ENCODE measurements at regions not wholly inside any gene's neighbourhood (a gene's known extent, or its start where the extent isn't known, plus 50 kb on each side); places are given as distances from the start of the nearest gene placed in this dataset.

DNA sequence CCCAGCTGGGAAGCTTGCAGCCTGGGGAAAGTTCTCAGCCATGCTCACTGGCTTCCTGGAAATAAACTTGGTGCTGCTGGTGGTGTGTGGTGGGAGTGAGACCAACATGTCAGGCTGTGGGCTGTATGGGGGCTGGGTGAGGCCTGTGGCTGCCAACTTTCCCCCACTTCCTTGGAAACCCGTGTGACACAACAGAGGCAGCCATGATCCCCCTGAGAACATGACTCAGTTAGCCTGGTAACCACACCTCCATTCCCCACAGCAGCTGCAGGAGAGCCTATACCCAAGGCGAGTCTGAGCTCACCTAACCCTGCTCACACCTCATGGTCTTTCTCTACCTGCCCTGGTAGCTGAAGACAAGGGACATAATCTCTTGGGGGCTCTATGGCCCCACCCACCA, 72.7 kb upstream of the RGMB start:
- no peak for ATAC-seq
- H3K27ac ChIP-seq, result no peak overlapping the region

DNA sequence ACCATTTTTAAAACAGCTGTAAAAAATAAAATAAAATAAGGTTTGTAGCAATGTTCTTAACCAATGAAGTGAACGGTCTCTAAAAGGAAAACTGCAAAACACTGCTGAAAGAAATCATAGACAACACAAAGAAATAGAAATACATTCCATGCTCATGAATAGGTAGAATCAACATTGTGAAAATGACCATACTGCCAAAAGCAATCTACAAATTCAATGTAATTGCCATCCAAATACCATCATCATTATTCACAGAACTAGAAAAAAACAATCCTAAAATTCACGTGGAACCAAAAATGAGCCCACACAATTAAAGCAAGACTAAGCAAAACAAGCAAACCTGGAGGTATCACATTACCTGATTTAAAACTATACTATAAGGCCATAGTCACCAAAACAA, 67.6 kb upstream of the RGMB start:
- no peak for DNase-seq
- Histone ChIP-seq H3K4me1 (no peaks in the 10 kb centered on the region), H3K9me3 (no peaks in the 10 kb centered on the region), H3K4me3 (no peak overlapping the region), H3K27me3 (no peaks in the 10 kb centered on the region), H3K36me3 (no peaks in the 10 kb centered on the region), H3K27ac (no peak overlapping the region)
- intact Hi-C loops (cut with DNase I), result no loop called here
- TF ChIP-seq, protein P1, sequence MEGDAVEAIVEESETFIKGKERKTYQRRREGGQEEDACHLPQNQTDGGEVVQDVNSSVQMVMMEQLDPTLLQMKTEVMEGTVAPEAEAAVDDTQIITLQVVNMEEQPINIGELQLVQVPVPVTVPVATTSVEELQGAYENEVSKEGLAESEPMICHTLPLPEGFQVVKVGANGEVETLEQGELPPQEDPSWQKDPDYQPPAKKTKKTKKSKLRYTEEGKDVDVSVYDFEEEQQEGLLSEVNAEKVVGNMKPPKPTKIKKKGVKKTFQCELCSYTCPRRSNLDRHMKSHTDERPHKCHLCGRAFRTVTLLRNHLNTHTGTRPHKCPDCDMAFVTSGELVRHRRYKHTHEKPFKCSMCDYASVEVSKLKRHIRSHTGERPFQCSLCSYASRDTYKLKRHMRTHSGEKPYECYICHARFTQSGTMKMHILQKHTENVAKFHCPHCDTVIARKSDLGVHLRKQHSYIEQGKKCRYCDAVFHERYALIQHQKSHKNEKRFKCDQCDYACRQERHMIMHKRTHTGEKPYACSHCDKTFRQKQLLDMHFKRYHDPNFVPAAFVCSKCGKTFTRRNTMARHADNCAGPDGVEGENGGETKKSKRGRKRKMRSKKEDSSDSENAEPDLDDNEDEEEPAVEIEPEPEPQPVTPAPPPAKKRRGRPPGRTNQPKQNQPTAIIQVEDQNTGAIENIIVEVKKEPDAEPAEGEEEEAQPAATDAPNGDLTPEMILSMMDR (IDR thresholded peaks at IDR 0.05), result no peak
- no peak for ATAC-seq

More for the DNA sequence above, 72.7 kb upstream of the RGMB start:
- TF ChIP-seq, protein P1 (IDR thresholded peaks at IDR 0.05), result no peak
- intact Hi-C loops (cut with DNase I), result no loop called here
- no peaks in the 10 kb centered on the region for H3K4me1 ChIP-seq
- DNase-seq, result no peak
- H3K4me3 ChIP-seq, result no peak overlapping the region
- H3K9me3 ChIP-seq, result no peaks in the 10 kb centered on the region
- H3K27me3 ChIP-seq, result no peaks in the 10 kb centered on the region
- H3K36me3 ChIP-seq, result no peaks in the 10 kb centered on the region

DNA sequence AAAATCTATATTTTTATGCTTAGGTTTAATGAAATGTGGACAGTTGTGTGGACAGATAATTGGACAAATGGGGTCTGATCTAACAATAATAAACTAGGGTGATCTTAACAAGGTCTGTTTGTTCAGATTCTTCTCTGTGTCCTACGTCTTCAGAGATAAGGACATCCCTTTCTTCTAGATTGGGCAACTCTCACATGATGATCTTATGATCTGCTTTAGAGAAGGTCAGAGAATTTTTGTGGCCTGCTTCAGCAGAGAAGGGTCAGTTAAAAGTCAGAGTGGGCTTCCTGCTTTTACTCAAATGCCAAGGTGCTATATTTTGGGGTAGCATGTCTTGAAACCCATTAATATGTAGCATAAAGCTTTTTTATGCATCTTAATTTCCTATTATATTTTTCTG, 63.8 kb upstream of the RGMB start:
- intact Hi-C loops (cut with DNase I), result no loop called here
- Histone ChIP-seq H3K4me3 (no peak overlapping the region), H3K9me3 (no peaks in the 10 kb centered on the region), H3K4me1 (no peaks in the 10 kb centered on the region), H3K27me3 (no peaks in the 10 kb centered on the region), H3K36me3 (no peaks in the 10 kb centered on the region), H3K27ac (no peak overlapping the region)
- no peak for ATAC-seq
- no peak for DNase-seq
- TF ChIP-seq, protein P1 (IDR thresholded peaks at IDR 0.05), result no peak

DNA sequence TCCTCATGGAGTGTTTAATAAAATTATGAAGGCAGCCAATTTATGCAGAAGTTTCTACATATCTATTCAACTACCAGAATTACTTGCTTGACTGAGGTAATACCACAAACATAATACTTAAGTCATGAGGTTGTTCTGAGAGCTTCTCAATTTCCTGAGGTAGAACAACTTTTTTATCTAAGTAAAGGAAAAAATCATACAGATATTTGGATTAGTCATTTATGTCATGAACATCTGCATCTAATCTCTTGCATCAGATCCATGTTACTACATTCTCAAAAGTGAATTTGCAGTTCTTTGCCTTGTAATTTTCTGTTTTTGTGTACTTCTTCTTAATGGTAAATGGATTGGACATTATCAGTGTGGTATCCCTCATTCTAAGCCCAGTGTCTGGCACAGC, 60.4 kb upstream of the RGMB start:
- ATAC-seq, result no peak
- no peak for DNase-seq
- TF ChIP-seq, protein P1 (IDR thresholded peaks at IDR 0.05), result no peak
- Histone ChIP-seq H3K4me1 (no peaks in the 10 kb centered on the region), H3K36me3 (no peaks in the 10 kb centered on the region), H3K27ac (no peak overlapping the region), H3K27me3 (no peaks in the 10 kb centered on the region), H3K9me3 (no peaks in the 10 kb centered on the region), H3K4me3 (no peak overlapping the region)
- intact Hi-C loops (cut with DNase I), result no loop called here

DNA sequence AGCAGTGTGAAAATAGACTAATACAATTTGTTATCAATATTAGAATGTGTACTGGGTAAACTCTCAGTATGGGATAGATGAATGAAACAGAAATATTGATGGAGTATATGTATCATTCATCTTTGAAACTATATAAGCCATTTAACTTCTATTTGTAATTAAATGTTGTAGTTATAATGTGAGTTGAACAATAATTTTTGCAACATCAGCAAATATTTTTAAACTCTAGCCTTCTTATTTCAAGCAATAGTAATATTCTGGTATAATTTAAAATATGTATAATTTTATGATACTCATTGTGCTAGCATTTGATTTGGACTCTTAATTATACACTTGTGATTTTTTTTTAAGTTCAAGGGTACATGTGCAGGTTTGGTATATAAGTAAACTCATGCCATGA, 59.6 kb upstream of the RGMB start:
- H3K36me3 ChIP-seq, result no peaks in the 10 kb centered on the region
- intact Hi-C loops (cut with DNase I), result no loop called here
- H3K9me3 ChIP-seq, result no peaks in the 10 kb centered on the region
- no peak for ATAC-seq
- H3K27ac ChIP-seq, result no peak overlapping the region
- H3K27me3 ChIP-seq, result no peaks in the 10 kb centered on the region
- no peak overlapping the region for H3K4me3 ChIP-seq
- no peaks in the 10 kb centered on the region for H3K4me1 ChIP-seq
- TF ChIP-seq, protein P1 (IDR thresholded peaks at IDR 0.05), result no peak
- DNase-seq, result no peak

DNA sequence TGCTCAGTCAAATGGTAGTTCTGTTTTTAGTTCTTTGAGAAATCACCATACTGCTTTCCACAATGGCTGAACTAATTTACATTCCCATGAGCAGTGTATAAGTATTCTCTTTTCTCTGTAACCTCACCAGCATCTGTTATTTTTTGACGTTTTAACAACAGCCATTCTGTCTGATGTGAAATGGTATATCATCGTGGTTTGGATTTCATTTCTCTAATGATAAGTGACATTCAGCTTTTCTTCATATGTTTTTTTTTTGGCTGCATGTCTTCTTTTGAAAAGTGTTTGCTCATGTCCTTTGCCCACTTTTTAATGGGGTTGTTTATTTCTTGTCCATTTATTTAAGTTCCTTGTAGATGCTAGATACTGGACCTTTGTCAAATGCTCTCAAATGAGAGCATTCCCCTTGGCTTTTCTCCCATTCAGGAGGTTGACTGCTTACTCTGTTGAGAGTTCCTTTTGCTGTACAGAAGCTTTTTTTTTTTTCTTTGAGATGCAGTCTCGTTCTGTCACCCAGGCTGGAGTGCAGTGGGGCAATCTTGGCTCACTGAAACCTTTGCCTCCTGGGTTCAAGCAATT, 58.7 kb upstream of the RGMB start:
- Histone ChIP-seq H3K4me1 (no peaks in the 10 kb centered on the region), H3K4me3 (no peak overlapping the region), H3K36me3 (no peaks in the 10 kb centered on the region), H3K27ac (no peak overlapping the region), H3K27me3 (no peaks in the 10 kb centered on the region), H3K9me3 (no peaks in the 10 kb centered on the region)
- intact Hi-C loops (cut with DNase I), result no loop called here
- ATAC-seq (no peak), DNase-seq (no peak)
- TF ChIP-seq, protein P1 (IDR thresholded peaks at IDR 0.05), result no peak

Measured in upper lobe of right lung (tissue), 1 donor.